ENCODE measurements at regions not wholly inside any gene's neighbourhood (a gene's known extent, or its start where the extent isn't known, plus 50 kb on each side); places are given as distances from the start of the nearest gene placed in this dataset.

DNA sequence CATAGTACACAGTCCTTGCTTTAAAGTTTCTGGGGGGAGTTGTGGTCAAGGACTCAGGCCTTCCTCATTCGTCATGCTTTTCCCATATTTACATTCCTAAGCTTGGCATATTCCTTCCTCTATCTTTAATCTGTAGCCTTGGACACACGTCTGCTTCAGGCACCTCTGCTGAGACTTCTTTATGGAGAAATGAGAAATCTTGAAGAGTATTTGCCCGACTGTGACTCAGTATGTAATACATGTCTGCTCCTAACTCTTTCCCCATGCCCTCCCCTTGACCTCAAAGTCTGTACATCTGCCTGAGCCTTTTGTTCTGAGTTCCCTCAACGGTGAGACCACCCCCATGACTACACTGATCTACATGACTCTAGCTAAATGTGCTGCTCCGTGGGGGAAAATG lies 246.1 kb downstream of the SI start:
- no peaks in the 10 kb centered on the region for H3K4me1 ChIP-seq
- H3K4me2 ChIP-seq = no peak overlapping the region
- TF ChIP-seq CHD4 (IDR thresholded peaks at IDR 0.05; ENCODE audit: borderline replicate concordance) = no peak
- no peak for TF ChIP-seq PHF8 (IDR thresholded peaks at IDR 0.05; ENCODE audit: borderline replicate concordance, low read depth)
- TF ChIP-seq RNF2 (IDR thresholded peaks at IDR 0.05; ENCODE audit: borderline replicate concordance, low read depth) = no peak
- DNase-seq (ENCODE audit: low read depth in 1 of 2, low spot score in 1 of 2) (peak in 1 of 2 experiments; percentile 19), FAIRE-seq (no peak), ATAC-seq (peak in 1 of 2 experiments; percentile 53; a peak in 3 of 6 replicates)
- ChIA-PET POLR2A (no interaction called here), CTCF (no interaction called here)
- no peak overlapping the region for H3K27ac ChIP-seq
- H3K9me3 ChIP-seq = no peaks in the 10 kb centered on the region
- no peak overlapping the region for H3K4me3 ChIP-seq
- WGBS (ENCODE audit: missing lambda C conversion rate) = 9% methylated on average over 5 of the region's 5 CpGs

DNA sequence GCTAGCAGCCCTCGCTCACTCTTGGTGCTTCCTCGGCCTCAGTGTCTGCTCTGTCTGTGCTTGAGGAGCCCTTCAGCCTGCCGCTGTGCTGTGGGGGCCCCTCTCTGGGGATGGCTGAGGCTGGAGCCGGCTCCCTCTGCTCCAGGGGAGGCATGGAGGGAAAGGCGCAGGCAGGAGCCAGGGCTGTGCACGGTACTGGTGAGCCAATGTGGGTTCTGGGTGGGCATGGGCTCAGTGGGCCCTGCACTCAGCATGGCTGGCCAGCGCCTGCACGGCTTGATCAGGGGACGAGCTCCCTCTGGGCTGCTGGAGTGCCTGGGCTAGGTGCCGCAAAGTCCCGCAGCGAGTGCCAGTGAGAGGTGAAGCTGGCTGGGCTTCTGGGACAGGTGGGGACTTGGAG lies 260.0 kb downstream of the SI start:
- DNase-seq (ENCODE audit: low read depth in 1 of 2, low spot score in 1 of 2) (no peak), FAIRE-seq (no peak), ATAC-seq (no peak)
- whole genome bisulfite sequencing (ENCODE audit: missing lambda C conversion rate) = 80% methylated on average over 5 of the region's 12 CpGs
- Histone ChIP-seq H3K27ac (no peak overlapping the region), H3K4me2 (no peak overlapping the region), H3K4me1 (no peaks in the 10 kb centered on the region), H3K9me3 (no peaks in the 10 kb centered on the region; the same call in 2 of the 3 replicates), H3K4me3 (no peak overlapping the region)
- ChIA-PET POLR2A (no interaction called here), CTCF (no interaction called here)
- TF ChIP-seq JUNB (IDR thresholded peaks at IDR 0.05) (no peak), CHD2 (IDR thresholded peaks at IDR 0.05; ENCODE audit: low read length, partially characterized antibody) (no peak), SMC3 (IDR thresholded peaks at IDR 0.05) (no peak), NPAS2 (CRISPR knock-in tag; IDR thresholded peaks at IDR 0.05; ENCODE audit: borderline replicate concordance) (no peak), TFCP2L1 (CRISPR knock-in tag; IDR thresholded peaks at IDR 0.05) (no peak), SREBF2 (IDR thresholded peaks at IDR 0.05) (no peak), HEYL (CRISPR knock-in tag; IDR thresholded peaks at IDR 0.05) (no peak), KDM5A (IDR thresholded peaks at IDR 0.05) (no peak), MAFK (IDR thresholded peaks at IDR 0.05; ENCODE audit: partially characterized antibody) (no peak), CBX2 (IDR thresholded peaks at IDR 0.05; ENCODE audit: borderline replicate concordance, low read depth) (no peak), MAZ (IDR thresholded peaks at IDR 0.05; ENCODE audit: borderline replicate concordance, low read depth, low read length) (no peak), KDM1A (IDR thresholded peaks at IDR 0.05; ENCODE audit: low read depth) (no peak), RAD21 (conservative IDR thresholded peaks at IDR 0.05 in 1 of 2, IDR thresholded peaks at IDR 0.05 in 1 of 2) (no peak), ZNF302 (CRISPR knock-in tag; IDR thresholded peaks at IDR 0.05) (no peak), BHLHE40 (IDR thresholded peaks at IDR 0.05; ENCODE audit: low read depth, low read length) (no peak), EP300 (IDR thresholded peaks at IDR 0.05) (no peak), NR3C1 (IDR thresholded peaks at IDR 0.05) (no peak), HOXB13 (CRISPR knock-in tag; IDR thresholded peaks at IDR 0.05; ENCODE audit: low read depth) (no peak)
- TF ChIP-seq, protein P1, sequence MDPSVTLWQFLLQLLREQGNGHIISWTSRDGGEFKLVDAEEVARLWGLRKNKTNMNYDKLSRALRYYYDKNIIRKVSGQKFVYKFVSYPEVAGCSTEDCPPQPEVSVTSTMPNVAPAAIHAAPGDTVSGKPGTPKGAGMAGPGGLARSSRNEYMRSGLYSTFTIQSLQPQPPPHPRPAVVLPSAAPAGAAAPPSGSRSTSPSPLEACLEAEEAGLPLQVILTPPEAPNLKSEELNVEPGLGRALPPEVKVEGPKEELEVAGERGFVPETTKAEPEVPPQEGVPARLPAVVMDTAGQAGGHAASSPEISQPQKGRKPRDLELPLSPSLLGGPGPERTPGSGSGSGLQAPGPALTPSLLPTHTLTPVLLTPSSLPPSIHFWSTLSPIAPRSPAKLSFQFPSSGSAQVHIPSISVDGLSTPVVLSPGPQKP (IDR thresholded peaks at IDR 0.05; ENCODE audit: low read depth, low read length) = no peak
- TF ChIP-seq, protein P2, sequence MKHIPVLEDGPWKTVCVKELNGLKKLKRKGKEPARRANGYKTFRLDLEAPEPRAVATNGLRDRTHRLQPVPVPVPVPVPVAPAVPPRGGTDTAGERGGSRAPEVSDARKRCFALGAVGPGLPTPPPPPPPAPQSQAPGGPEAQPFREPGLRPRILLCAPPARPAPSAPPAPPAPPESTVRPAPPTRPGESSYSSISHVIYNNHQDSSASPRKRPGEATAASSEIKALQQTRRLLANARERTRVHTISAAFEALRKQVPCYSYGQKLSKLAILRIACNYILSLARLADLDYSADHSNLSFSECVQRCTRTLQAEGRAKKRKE (CRISPR knock-in tag; IDR thresholded peaks at IDR 0.05; ENCODE audit: low read depth) = no peak

DNA sequence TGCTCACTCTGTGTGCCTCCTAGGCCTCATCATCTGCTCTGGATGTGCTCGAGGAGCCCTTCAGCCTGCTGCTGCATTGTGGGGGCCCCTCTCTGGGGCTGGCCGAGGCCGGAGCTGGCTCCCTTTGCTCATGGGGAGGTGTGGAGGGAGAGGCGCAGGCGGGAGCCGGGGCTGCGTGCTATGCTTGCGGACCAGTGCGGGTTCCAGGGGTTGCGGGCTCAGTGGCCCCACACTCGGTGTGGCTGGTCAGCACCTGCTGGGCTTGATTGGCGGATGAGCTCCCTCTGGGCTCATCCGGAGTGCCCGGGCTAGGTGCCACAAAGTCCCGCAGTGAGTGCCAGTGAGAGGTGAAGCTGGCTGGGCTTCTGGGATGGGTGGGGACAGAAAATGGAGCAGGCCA lies 264.2 kb downstream of the SI start:
- CTCF ChIA-PET = no interaction called here
- WGBS (ENCODE audit: missing lambda C conversion rate) = 65% methylated on average over 5 of the region's 15 CpGs
- DNase-seq (ENCODE audit: low read depth in 1 of 2, low spot score in 1 of 2) (no peak), FAIRE-seq (no peak), ATAC-seq (no peak)
- H3K4me1 ChIP-seq = no peaks in the 10 kb centered on the region
- no peaks in the 10 kb centered on the region; the same call in 2 of the 3 replicates for H3K9me3 ChIP-seq
- H3K27ac ChIP-seq = no peak overlapping the region
- POLR2A ChIA-PET = no interaction called here
- H3K4me2 ChIP-seq = no peak overlapping the region
- no peak overlapping the region for H3K4me3 ChIP-seq
- no peak for TF ChIP-seq BHLHE40 (IDR thresholded peaks at IDR 0.05; ENCODE audit: low read depth, low read length)
- TF ChIP-seq, protein P3, sequence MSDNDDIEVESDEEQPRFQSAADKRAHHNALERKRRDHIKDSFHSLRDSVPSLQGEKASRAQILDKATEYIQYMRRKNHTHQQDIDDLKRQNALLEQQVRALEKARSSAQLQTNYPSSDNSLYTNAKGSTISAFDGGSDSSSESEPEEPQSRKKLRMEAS (IDR thresholded peaks at IDR 0.05) = no peak
- TF ChIP-seq FOSL2 (IDR thresholded peaks at IDR 0.05) = no peak
- no peak for TF ChIP-seq FOSL2 (CRISPR knock-in tag; IDR thresholded peaks at IDR 0.05)
- no peak for TF ChIP-seq RARB (CRISPR knock-in tag; IDR thresholded peaks at IDR 0.05)
- TF ChIP-seq ZFP36 (IDR thresholded peaks at IDR 0.05; ENCODE audit: borderline replicate concordance, partially characterized antibody) = no peak
- no peak for TF ChIP-seq HOXB13 (CRISPR knock-in tag; IDR thresholded peaks at IDR 0.05; ENCODE audit: low read depth)
- no peak for TF ChIP-seq NR3C1 (IDR thresholded peaks at IDR 0.05)
- TF ChIP-seq, protein P4, sequence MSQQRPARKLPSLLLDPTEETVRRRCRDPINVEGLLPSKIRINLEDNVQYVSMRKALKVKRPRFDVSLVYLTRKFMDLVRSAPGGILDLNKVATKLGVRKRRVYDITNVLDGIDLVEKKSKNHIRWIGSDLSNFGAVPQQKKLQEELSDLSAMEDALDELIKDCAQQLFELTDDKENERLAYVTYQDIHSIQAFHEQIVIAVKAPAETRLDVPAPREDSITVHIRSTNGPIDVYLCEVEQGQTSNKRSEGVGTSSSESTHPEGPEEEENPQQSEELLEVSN (IDR thresholded peaks at IDR 0.05; ENCODE audit: borderline replicate concordance, low read depth) = no peak
- TF ChIP-seq, protein P5, sequence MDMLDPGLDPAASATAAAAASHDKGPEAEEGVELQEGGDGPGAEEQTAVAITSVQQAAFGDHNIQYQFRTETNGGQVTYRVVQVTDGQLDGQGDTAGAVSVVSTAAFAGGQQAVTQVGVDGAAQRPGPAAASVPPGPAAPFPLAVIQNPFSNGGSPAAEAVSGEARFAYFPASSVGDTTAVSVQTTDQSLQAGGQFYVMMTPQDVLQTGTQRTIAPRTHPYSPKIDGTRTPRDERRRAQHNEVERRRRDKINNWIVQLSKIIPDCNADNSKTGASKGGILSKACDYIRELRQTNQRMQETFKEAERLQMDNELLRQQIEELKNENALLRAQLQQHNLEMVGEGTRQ (IDR thresholded peaks at IDR 0.05) = no peak
- TF ChIP-seq EP300 (IDR thresholded peaks at IDR 0.05) = no peak
- TF ChIP-seq, protein P6, sequence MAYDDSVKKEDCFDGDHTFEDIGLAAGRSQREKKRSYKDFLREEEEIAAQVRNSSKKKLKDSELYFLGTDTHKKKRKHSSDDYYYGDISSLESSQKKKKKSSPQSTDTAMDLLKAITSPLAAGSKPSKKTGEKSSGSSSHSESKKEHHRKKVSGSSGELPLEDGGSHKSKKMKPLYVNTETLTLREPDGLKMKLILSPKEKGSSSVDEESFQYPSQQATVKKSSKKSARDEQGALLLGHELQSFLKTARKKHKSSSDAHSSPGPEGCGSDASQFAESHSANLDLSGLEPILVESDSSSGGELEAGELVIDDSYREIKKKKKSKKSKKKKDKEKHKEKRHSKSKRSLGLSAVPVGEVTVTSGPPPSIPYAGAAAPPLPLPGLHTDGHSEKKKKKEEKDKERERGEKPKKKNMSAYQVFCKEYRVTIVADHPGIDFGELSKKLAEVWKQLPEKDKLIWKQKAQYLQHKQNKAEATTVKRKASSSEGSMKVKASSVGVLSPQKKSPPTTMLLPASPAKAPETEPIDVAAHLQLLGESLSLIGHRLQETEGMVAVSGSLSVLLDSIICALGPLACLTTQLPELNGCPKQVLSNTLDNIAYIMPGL (CRISPR knock-in tag; IDR thresholded peaks at IDR 0.05; ENCODE audit: borderline replicate concordance) = no peak
- TF ChIP-seq MAZ (IDR thresholded peaks at IDR 0.05; ENCODE audit: borderline replicate concordance, low read depth, low read length) = no peak
- no peak for TF ChIP-seq FOSB (CRISPR knock-in tag; IDR thresholded peaks at IDR 0.05)

Measured in A549 (cell line).